Coronary artery (tissue), 2 donors: ENCODE measurements at regions not wholly inside any gene's neighbourhood (a gene's known extent, or its start where the extent isn't known, plus 50 kb on each side); places are given as distances from the start of the nearest gene placed in this dataset.
"Not testable (repeated sequence)": the region's sequence is repeated elsewhere in the genome, so short reads cannot be mapped to it uniquely, and the experiment has no call there.

ENCODE experiments used
- DNase-seq: peaks from one replicate; pipeline ENCODE4 v3.0.0-alpha.2; 2017; ENCODE audit warnings: low spot score
- H3K27ac ChIP-seq, 2 donors: fragments of 200-600 bp; sonication (generic); one replicate each; pipeline ENCODE4 v1.5.1; 2016 to 2019
- H3K4me3 ChIP-seq: fragments of 200-600 bp; sonication (generic); 2 replicates; pipeline ENCODE4 v1.5.1; 2016; ENCODE audit warnings: mild to moderate bottlenecking, moderate library complexity
- TF ChIP-seq, protein P1 (sequence below): fragments of 200-600 bp; sonication (generic); IDR thresholded peaks from one replicate; pipeline ENCODE4 v1.5.1; 2019; ENCODE audit warnings: antibody characterized with exemption

DNA sequence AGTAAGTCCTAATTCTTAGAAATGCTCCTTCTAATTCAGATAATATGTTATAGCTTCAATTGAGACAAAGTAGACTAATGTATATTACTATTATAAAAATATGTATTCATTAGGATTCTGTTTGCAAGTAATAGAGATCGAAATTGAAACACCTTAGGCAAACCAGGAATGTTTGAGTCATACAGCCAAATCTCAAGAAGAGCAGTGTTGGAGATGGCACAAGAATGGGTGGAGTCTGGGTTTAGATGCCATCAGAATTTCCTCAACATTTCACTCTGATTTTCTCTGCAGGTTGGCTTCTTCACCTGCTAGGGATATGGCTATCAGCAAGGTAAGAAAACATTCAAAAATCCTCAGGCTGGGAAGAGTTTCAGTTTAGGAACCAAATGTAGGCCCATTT is 405.4 kb downstream of the CCDC85A start:
- no peak overlapping the region for H3K27ac ChIP-seq
- no peak for DNase-seq
- no peak overlapping the region for H3K4me3 ChIP-seq
- TF ChIP-seq, protein P1, sequence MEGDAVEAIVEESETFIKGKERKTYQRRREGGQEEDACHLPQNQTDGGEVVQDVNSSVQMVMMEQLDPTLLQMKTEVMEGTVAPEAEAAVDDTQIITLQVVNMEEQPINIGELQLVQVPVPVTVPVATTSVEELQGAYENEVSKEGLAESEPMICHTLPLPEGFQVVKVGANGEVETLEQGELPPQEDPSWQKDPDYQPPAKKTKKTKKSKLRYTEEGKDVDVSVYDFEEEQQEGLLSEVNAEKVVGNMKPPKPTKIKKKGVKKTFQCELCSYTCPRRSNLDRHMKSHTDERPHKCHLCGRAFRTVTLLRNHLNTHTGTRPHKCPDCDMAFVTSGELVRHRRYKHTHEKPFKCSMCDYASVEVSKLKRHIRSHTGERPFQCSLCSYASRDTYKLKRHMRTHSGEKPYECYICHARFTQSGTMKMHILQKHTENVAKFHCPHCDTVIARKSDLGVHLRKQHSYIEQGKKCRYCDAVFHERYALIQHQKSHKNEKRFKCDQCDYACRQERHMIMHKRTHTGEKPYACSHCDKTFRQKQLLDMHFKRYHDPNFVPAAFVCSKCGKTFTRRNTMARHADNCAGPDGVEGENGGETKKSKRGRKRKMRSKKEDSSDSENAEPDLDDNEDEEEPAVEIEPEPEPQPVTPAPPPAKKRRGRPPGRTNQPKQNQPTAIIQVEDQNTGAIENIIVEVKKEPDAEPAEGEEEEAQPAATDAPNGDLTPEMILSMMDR, result no peak

DNA sequence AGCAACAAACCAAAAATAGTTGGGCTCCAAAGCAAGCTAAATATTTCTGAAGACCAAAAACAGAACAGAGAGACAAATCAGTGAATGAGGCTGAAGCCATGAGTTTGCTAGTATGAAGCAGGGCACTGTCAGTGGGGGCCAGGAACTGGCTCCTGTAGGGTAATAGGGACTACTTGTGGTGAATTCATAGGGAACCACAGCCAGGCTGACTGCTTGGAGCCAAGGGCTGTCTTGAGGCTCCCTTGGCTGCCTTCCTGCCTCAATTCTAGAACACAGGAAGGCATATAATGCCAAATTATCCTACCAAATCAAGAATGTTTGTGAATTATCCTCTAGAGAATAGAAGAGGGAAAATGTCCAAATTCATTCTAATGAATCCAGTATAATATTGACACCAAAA is 406.0 kb downstream of the CCDC85A start:
- Histone ChIP-seq H3K4me3 (no peak overlapping the region), H3K27ac (no peak overlapping the region)
- TF ChIP-seq, protein P1, result no peak
- DNase-seq, result no peak

DNA sequence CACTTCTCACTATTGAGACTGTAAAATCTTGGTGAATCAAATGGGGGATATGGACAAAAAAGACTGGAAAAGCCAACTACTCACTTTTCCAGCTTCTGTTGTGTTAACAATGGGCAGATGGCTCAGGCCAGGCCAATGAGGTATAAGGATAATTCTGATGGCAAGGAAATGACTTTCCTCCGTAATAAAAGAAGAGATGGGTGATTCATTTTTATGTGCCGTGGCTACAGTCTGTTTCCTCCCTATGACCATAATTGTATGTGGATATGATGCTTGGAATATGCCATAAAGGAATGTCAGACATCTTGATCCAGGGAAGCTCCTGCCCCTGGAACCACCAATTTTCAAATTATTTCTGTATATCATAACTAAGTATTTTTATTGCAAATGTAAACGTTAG is 406.8 kb downstream of the CCDC85A start:
- Histone ChIP-seq H3K4me3 (no peak overlapping the region), H3K27ac (no peak overlapping the region)
- TF ChIP-seq, protein P1, result no peak
- no peak for DNase-seq

DNA sequence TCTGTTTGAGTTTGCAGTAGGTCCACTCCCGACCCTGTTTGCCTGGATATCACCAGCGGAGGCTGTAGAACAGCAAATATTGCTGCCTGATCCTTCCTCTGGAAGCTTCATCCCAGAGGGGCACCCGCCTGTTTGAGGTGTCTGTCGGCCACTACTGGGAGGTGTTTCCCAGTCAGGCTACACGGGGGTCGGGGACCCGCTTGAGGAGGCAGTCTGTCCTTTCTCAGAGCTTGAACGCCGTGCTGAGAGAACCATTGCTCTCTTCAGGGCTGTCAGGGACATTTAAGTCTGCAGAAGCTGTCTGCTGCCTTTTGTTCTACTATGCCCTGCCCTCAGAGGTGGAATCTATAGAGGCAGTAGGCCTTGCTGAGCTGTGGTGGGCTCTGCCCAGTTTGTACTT is 422.3 kb downstream of the CCDC85A start:
- DNase-seq, H3K4me3 ChIP-seq, H3K27ac ChIP-seq: not testable (repeated sequence)

DNA sequence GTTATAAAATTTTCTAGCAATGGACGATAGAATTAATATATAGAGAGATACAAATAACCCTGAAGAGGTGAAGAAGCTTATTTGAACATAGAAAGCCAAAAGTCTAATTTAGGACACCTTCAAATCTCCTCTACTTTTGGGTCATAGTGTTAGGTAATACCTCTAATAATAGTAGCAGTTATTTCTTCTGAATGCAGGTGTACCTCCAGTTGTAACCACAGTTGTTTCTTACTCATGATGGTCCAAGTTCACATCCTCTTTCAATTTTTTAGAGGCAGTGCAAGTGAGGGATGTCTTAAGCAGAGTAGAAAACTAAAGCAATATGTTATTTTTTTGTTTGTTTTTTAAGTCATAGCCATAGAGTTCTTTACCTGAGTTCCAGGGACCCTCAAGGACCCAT is 429.5 kb downstream of the CCDC85A start:
- H3K4me3 ChIP-seq, result no peak overlapping the region
- TF ChIP-seq, protein P1, result no peak
- DNase-seq, result no peak
- H3K27ac ChIP-seq, result no peak overlapping the region

DNA sequence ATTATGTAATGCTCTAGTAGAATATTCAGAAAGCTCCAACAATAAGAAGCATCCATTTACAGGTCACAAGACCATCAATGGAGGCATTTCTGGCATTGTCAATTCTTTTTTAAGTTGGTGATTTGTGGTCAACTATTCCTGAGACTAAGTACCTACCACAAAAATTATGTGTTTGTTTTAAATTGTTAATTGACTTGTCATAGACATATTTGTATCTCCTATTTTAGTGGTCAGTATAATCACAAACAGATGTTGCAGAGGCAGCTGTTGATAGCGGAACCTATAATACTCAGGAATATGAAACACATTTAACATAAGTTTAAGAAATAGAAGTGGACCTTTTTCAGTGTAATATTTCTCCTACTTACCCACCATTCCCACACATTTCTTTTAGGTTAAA is 430.1 kb downstream of the CCDC85A start:
- DNase-seq, result no peak
- no peak overlapping the region for H3K4me3 ChIP-seq
- TF ChIP-seq, protein P1, result no peak
- no peak overlapping the region for H3K27ac ChIP-seq

DNA sequence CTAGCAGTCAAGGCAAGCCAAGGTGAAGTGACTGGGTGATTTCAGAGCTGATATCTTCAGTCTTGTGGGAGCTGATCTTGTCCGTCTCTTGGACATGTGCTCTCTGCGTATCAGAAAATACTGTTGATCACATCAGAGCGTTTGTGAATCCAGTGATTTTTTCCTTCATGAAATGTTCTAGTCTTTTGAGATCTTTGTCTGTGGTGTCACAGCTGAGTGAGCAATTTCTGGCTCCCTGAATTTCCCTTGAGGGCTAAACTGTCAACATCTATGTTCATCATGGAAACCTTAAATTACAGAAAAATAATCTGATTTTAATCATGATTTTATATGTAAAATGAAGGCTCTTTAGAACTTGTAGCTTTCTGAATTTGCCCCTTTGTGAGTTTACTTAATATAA is 432.0 kb downstream of the CCDC85A start:
- Histone ChIP-seq H3K4me3 (no peak overlapping the region), H3K27ac (no peak overlapping the region)
- TF ChIP-seq, protein P1, result no peak
- no peak for DNase-seq

DNA sequence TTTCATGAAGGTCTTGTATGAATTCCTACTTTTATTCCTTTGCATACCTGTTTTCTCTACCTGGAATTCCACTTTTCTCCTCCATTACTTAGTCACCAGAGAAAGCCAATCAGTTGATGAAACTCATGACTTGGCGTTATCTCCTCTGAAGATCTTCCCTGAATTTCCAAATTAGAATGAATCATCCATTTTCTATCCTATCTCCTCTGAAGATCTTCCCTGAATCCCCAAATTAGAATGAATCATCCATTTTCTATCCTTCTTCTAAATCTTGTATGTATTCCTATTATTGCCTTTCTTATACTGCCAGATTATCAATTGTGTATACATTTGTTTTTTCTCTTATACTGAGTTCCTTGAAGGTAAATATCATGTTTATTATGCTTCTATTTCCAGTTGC is 440.4 kb downstream of the CCDC85A start:
- TF ChIP-seq, protein P1, result no peak
- Histone ChIP-seq H3K4me3 (no peak overlapping the region), H3K27ac (no peak overlapping the region)
- no peak for DNase-seq
